ENCODE measurements at regions not wholly inside any gene's neighbourhood (a gene's known extent, or its start where the extent isn't known, plus 50 kb on each side); places are given as distances from the start of the nearest gene placed in this dataset.
"Not testable (repeated sequence)": the region's sequence is repeated elsewhere in the genome, so short reads cannot be mapped to it uniquely, and the experiment has no call there.

DNA sequence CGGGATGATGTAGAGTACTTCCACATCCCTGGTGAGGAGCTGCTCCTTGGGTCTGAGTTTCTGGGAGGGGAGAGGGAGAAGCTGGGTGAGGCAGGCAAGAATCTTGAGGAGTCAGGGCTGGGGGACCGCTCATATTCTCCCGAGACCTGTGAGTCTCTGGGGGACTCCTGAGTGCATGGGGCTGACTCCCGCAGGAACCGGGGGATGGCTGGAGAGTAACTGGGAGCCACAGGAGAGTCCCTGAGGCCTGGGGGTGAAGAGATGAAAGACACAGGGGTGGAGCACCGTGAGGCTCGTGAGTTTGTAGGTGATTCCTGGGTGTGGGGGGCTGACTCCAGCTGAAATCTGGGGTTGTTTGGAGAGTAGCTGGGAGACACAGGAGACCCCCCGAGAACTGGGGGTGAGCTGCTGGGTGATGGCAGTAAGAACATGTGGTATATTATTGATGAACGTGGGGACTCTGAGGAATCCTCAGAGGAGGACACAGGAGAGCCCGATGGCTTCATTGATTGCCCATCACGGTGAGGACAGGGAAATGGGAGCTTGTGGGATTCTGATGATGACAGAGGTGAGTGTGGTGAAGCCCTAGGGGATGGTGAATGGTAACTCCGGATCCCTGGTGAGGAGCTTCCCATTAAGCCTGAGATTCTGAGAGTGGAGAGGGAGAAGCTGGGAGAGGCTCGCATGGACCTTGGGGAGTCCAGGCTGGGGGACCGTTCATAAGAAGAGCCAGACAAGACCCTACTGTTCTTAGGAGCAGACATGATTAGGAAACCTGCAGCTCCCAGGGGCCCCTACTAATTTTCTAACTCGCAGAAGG is 301.1 kb downstream of the CWH43 start:
- TF ChIP-seq, protein P1, sequence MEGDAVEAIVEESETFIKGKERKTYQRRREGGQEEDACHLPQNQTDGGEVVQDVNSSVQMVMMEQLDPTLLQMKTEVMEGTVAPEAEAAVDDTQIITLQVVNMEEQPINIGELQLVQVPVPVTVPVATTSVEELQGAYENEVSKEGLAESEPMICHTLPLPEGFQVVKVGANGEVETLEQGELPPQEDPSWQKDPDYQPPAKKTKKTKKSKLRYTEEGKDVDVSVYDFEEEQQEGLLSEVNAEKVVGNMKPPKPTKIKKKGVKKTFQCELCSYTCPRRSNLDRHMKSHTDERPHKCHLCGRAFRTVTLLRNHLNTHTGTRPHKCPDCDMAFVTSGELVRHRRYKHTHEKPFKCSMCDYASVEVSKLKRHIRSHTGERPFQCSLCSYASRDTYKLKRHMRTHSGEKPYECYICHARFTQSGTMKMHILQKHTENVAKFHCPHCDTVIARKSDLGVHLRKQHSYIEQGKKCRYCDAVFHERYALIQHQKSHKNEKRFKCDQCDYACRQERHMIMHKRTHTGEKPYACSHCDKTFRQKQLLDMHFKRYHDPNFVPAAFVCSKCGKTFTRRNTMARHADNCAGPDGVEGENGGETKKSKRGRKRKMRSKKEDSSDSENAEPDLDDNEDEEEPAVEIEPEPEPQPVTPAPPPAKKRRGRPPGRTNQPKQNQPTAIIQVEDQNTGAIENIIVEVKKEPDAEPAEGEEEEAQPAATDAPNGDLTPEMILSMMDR (conservative IDR thresholded peaks at IDR 0.05): not testable (repeated sequence)
- not testable (repeated sequence) for TF ChIP-seq EZH2 (IDR thresholded peaks at IDR 0.05; ENCODE audit: low read depth)

Measured in PC-9 (cell line).